WI38 (cell line): ENCODE measurements at regions not wholly inside any gene's neighbourhood (a gene's known extent, or its start where the extent isn't known, plus 50 kb on each side); places are given as distances from the start of the nearest gene placed in this dataset.

Experiments
- H3K4me3 ChIP-seq: 2 replicates; pipeline ENCODE4 v1.5.1; 2011; ENCODE audit warnings: low read depth, mild to moderate bottlenecking, control low read depth, low read length
- TF ChIP-seq, protein P1 (sequence below): IDR thresholded peaks from 2 replicates; pipeline ENCODE4 v1.5.1; 2012; ENCODE audit warnings: low read depth, mild to moderate bottlenecking, control low read depth, low read length

DNA sequence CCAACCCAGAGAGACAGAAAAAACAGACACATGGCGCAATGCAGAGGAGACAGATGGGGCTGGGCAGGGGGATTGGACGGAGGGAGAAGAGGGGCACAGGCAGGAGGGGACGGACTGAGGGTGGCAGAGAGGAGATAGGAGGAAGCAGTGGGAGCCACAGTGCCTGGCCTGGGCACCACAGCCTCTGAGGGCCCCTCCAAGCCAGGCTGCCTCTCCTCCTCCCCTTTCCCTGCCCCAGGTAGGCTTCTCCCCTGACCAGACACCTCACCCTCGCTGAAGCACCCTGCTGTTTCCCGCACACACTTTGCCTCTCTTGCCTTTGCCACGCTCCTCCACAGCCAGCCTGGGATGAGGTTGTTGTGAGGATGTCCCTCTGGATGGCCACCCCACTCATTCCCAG lies 84.0 kb upstream of the PRR20G start:
- H3K4me3 ChIP-seq, result no peak overlapping the region
- TF ChIP-seq, protein P1, sequence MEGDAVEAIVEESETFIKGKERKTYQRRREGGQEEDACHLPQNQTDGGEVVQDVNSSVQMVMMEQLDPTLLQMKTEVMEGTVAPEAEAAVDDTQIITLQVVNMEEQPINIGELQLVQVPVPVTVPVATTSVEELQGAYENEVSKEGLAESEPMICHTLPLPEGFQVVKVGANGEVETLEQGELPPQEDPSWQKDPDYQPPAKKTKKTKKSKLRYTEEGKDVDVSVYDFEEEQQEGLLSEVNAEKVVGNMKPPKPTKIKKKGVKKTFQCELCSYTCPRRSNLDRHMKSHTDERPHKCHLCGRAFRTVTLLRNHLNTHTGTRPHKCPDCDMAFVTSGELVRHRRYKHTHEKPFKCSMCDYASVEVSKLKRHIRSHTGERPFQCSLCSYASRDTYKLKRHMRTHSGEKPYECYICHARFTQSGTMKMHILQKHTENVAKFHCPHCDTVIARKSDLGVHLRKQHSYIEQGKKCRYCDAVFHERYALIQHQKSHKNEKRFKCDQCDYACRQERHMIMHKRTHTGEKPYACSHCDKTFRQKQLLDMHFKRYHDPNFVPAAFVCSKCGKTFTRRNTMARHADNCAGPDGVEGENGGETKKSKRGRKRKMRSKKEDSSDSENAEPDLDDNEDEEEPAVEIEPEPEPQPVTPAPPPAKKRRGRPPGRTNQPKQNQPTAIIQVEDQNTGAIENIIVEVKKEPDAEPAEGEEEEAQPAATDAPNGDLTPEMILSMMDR, result no peak

DNA sequence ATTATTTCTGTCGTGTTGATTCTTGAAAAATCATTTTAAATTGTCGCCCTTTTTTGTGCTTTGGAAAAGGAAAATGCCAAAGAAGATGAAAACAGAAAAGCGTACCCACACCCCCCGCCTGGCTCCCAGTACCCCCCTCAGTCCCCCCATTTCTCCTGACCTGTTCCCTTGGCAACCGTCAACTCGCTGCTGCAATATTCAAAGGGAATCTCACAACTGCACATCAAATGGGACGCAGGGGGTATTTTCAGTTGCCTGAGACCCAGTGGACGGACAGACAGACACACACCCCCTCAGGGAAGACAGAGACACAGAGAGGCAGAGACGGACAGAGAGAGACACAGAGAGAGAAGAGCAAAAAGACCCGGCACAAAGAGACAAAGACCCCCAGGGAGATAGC lies 83.5 kb upstream of the PRR20G start:
- H3K4me3 ChIP-seq, result no peak overlapping the region
- TF ChIP-seq, protein P1, result no peak

DNA sequence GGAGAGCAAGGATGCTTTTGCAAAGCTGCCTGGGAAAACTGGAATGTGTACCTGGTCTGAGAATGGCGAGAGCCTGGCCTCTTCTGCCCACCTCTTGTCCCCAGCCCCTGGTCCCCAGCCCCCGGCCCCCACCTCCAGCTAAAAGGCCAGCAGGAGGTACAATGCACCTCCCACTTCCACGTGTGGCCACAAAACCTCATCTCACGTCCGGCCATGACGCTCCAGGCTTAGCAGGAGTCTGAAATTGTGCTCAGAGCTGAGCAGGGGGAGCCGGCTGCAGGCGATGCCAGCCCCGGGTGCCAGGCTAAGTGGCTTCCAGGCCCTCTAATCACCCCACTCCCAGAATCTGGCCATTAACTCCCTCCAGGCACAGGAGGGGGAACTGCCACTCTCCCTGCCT lies 83.1 kb upstream of the PRR20G start:
- TF ChIP-seq, protein P1, result no peak
- H3K4me3 ChIP-seq, result no peak overlapping the region

DNA sequence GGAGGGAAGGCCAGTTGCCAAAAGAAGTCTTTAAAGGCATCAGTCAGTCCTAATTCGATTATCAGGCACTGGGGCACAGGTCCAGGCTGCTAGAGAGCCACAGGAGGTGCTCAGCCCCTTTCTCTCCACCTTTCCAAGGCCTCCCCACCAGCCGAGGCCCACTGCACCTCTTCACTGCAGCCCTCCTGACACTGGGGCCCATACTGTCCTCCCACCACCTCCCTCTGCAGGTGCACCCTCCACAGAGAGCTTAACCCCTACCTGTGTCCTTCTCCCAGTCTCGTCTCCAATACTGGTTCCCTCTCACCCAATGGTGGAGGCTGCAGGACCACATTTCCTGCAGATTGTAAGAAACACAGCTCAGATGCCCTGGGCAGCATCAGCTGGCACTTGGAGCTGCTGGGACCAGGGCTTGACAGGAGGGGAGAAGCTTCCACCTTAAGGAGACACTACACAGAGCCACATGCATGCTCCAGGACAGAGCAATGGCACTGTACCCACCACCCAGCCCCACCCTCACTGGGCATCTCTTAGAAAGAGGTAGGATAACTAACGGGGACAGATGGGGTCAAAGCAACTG lies 81.6 kb upstream of the PRR20G start:
- TF ChIP-seq, protein P1, result no peak
- no peak overlapping the region for H3K4me3 ChIP-seq

DNA sequence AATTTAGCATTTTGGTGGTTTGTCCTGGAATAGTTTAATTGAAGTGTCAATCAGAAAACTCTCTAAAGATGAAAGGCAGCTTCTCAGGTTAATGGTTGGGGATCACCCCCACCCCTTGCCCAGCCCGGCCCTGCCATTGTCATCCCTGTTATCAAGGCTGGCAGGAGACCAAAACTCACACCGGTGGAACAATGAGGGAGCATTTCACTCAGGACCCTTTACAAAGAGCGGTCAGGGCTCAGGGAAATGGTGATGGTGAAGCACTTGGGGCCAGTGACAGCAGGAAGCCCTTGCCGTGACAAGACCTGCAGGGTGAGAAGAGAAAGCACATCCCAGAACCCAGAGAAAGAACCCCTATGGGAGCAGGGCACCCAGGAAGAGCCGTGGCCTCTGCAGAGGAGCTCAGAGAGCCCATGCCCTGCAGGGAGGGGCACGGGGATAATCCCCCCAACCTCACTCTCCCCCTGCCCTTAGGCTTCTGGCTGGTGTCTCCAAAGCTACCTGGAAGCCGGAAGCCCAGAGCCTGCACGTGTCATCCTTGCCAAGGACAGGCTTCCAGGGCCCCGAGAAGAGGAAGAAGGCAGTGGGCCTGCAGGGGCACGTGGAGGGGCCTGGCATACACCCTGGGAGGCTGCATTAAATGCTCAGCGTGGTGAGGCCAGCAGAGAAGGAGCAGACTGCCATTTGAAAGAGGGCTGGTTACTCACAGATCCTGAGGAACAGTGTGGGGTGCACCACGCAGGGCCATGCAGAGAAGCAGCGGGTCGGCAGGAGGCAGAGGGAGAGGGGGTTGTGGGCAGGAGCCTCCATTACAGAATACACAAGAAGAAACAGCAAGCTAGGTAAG lies 80.6 kb upstream of the PRR20G start:
- TF ChIP-seq, protein P1, result no peak

DNA sequence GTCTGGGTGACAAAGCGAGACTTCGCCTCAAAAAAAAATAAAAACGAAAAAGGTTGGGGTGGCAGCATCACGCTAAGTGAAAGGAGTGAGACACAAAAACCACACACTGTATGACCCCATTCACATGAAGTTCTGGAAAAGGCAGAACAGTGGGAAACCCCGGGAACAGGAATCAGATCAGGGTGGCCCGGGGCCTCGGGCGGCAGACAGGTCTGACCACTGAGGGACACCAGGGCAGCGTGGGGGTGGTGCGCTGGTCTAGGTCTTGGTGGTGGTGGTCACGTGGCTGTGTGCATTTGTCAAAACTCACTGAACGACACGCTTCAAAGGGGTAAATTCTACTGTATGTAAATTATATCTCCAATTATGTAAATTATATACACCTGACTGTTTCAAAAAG lies 79.7 kb upstream of the PRR20G start:
- TF ChIP-seq, protein P1, result no peak

More for the DNA sequence above, 80.6 kb upstream of the PRR20G start:
- no peak overlapping the region for H3K4me3 ChIP-seq

DNA sequence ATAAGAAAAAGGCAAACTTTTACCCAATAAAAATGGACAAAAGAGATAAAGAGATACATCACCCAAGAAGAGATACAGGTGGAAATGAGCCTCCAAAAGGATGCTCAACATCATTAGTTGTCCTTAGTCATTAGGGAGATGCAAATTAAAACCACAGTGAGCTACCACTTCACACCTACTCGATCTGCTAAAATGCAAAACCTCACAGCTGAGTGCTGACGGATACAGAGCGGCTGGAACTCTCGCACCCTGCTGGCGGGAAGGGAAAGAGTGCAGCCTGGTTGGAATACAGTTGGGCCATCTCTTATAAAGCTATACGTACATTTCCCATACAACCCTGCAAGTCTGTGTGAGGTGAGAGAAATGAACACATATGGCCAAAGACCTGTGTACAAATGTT lies 78.5 kb upstream of the PRR20G start:
- H3K4me3 ChIP-seq, result no peak overlapping the region

More for the DNA sequence above, 79.7 kb upstream of the PRR20G start:
- H3K4me3 ChIP-seq, result no peak overlapping the region

More for the DNA sequence above, 78.5 kb upstream of the PRR20G start:
- TF ChIP-seq, protein P1, result no peak
